Activated CD4-positive, alpha-beta T cell treated with anti-CD3 and anti-CD28 coated beads, Interleukin-2, amount 50 U/mL, for 4 hours (primary cell): ENCODE measurements at regions not wholly inside any gene's neighbourhood (a gene's known extent, or its start where the extent isn't known, plus 50 kb on each side); places are given as distances from the start of the nearest gene placed in this dataset.
"Not testable (repeated sequence)": the region's sequence is repeated elsewhere in the genome, so short reads cannot be mapped to it uniquely, and the experiment has no call there.

Source experiments
- DNase-seq, 2 experiments: peaks; one replicate each; pipeline ENCODE4 v3.0.0-alpha.2; 2020

DNA sequence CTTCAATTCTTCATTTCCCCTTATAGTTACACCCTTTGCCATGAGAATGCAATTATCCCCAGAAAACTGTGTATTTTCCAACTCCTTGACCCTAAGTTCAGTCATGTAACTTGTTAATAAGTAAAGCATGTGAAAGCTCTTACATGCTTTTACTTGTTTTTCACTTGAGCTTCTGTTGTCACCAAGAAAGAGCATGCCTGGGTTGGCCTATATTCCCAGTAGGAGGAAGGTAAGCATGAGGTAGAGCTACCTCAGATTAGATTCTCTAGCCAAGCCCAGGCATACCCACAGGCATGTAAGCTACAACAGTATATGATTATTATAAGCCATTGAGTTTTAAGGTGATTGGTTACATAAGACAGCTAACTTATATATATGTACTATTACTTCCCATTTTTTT, 101.7 kb upstream of the SMLR1 start:
- DNase-seq = no peak

DNA sequence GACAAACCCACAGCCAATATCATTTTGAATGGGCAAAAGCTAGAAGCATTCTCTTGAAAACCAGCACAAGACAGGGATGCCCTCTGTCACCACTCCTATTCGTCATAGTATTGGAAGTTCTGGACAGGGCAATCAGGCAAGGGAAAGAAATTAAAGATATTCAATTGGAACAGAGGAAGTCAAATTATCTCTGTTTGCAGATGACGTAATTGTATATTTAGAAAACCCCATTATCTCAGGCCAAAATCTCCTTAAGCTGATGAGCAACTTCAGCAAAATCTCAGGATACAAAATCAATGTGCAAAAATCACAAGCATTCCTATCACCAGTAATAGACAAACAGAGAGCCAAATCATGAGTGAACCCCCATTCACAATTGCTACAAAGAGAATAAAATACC, 99.1 kb upstream of the SMLR1 start:
- DNase-seq = not testable (repeated sequence)

DNA sequence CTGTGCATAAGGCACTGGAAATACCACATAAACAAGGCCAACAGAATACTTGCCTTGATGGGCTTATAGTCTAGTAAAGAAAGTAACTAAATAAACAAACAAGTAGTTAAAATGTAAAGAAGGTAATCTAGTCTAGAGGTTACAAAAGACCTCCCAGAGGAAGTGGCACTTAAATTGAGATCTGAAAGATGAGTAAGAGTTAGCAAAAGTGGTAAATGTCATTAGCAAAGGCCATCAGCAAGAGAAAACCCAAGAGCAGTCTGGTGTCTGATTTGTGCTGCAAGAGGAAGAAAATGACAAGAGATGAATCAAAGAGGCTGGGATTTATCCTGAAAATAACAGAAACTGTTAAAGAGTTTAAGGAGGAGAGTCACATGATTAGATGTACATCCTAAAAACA, 96.6 kb upstream of the SMLR1 start:
- no peak for DNase-seq

DNA sequence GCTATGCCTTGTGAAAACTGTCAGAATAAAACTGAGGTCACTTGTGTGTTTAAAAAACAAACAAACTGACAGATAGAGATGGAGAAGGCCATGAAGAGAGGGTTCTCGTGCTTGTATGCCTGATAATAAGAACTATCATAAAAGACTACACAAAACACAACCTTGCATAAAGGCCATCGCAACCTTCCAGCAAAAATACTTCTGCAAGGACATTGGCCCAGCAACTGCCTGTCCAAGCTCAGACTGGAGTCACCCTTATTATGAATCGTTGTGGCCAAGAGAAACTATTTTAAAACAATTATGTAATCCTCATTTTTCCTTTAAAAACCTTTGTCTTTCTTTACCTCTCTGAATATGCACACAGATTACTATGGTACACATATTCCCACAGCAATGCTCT, 93.0 kb upstream of the SMLR1 start:
- DNase-seq = no peak

DNA sequence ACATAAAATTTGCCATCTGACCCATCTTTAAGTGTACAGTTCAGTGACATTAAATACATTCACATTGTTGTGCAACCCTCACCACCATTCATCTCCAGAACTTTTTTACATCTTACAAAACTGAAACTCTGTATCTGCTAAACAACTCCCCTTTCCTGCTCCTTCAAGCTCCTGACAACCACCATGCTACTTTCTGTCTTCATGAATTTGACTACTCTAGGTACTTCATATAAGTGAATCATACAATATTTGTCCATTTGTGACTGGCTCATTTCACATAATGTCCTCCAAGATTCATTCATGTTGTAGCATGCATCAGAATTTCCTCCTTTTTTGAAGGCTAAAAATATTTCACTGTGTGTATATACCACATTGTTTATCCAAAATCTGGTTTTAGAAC, 86.9 kb upstream of the SMLR1 start:
- DNase-seq = no peak

DNA sequence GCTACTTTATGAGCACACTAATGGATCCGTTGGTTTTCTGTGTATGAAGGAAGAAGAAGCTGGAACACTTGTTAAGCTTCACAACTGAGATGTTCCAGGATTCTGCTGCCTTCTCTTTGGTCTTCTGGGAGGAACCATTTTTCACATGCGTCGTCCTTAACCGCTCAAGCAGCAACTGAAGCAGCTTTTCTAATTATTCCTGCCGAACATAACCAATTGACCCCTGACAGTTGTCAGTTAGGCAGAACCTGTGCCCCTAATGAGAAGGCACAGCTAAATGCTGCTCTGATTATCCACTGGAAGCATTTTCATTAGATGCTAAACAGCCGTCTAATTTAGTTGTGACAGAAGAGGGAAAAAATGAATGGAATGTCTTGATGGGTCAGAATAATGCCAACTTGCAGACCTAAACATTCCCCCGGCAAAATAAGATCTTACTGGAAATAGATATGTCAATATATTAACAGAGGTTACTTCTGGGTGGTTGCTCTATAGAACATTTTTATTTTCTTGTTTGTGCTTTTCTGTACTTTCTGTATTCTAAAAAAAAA, 85.0 kb upstream of the SMLR1 start:
- DNase-seq = no peak

DNA sequence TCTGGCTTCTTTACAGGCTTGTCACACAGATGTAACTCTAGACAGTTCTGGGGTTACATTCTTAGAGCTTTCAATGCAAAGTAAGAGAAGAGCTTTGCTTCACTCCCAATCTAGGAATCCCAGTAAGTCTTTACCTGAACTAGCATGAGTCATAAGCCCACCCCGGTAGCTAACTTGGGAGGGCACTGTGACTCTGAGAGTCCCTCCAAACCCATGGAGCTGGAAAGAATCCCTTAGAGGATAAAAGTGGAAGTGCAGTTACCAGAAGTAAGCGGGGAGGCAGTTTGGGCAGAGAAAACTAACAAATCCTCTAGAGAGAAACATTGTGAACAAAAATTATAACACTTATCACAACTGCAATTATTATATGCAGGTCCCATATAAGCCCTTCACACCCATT, 84.0 kb upstream of the SMLR1 start:
- no peak for DNase-seq

DNA sequence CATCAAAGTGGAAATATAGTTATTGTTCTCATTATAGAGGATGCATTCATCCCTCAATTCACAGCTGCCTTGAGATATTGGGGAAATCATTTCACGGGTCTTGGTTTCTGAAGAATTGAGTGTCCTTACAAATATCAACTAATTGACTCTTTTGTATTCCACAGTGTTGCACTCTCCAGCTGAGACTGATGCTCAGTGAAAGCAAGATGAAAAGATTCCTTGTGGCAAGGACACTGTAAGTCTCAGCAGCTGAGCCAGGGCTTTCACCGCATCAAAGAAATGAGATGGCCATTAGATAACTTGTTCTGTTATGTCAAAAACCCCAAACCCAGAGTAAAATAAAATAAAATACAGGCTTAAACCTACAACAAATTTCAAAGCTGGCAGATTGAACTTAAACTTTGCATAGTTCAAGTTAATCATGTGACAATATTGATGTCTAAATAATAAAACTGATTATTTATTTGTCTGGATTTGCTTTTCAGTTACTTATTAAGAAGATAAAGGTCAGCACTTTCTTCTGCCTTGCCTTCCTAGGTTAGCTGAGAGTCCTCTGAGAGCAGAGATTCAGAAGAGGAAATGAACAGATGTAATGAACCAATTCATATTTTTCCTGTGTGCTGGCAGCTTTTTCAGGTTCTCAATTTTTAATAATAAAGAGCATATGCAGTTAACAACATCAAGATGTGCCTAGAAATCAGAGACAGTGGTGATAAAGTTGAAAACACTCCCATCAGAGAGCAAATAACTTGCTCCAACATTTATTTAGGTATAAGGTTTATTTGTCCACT, 82.4 kb upstream of the SMLR1 start:
- no peak for DNase-seq

DNA sequence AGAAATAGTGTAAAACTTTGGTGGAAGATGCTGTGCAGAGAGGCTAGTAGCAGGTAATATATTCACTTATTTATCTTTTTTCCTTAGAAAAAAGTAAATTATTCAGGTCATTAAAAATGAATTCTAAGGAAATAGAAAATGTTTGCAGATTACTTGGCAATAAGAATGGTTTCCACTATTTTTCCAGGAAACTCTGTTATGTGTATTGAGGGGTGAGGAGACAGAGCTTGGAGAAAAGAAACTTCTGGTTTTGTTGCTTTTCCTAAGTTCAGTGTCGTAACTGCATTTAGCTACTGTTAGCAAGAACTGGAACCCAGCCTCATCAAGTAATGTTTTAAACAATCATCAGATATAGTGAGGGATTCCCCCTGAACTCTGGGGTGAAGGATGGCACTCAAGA, 79.2 kb upstream of the SMLR1 start:
- DNase-seq = no peak

DNA sequence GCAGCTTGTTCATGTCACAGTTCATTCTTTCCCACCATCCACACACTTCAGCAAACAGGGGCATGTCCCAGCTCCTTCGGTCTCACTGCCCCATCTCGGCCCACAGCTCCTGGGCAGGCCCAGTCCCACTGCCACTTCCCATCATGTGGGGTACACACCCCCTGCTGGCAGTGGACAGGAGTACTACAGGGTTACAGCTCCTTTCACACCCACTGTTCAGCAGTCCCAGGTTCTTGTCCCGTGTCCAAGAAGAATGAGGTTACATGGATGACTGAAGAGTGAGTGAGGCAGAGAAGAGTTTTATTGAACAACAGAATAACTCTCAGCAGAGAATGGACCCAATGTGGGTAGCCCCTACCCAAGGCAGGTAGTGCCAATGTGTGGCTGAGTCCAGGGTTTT, 77.8 kb upstream of the SMLR1 start:
- DNase-seq = no peak

DNA sequence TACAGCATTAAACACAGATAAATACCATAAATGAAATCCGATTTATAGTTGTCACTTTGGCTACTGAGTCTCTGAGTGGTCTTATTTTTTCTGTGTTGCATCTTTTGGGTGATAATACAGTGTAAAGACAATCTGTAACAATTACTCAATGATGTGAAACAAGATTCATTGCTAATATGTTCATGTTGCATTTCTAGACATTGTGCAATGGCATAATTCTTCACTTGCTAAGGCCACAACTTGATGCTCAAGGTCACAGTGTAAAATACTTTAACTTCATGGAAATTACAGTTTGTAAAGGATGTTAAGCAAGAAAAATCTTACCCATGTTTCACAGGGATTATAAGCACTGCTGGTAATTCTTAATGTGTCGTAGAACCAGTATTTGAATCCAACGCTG, 74.9 kb upstream of the SMLR1 start:
- DNase-seq = no peak

DNA sequence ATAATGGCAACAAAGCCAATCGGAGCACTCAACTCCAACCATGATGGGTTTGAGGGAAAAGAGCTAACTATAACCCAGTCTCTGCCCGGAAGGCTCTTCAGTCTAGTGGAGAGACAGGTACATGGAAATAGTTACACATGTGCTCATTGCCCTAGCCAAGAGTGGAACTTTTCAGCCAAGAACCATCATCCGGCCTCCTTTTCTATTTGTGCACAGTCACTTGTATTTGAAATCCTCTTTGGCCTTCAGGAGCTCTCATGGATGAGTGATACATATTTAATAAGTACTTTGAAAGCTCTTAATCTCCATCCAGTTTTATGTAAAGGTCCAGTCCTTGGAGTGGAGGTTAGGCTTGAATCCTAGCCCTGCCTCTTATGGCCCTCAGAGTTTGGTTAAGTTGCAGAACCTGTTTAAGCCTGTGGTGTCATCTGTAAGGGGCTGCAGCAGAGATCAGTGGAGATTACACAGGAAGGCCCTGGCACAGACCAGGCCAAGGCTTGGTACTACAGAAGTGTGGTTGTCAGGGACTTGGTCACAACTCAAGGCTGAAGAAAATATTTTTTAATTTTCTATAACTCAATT, 72.3 kb upstream of the SMLR1 start:
- DNase-seq = no peak

DNA sequence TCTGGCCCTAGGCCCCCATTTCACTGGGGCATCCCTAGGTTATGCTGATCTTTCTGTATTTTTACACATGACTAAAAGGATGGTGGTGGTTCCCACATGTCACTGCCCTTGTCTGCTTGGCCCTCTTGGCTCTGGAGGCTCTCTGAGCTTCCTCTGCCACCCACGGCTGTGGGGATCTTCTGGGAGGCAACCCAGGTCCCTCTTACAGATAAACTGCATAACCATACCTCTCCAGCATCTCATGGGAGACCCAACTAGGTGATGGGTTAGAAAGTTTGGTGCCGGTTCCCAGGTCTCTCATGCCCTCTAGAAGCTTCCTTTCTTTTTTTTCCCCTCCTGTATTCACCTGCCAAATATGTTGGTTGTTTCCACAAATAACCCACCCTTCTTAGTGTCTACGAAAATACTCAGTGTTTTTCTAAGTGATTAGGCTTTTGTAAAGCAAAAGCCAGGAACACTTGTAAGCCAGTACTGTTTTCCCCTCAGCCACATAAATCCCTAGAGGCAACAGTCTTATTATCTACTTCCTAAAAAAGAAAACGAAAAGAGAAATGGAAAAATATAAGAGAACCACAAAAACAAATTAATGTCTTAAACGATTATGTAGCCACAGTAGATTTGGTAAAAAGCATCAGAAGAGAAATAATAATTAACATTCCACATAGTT, 71.7 kb upstream of the SMLR1 start:
- DNase-seq = no peak

DNA sequence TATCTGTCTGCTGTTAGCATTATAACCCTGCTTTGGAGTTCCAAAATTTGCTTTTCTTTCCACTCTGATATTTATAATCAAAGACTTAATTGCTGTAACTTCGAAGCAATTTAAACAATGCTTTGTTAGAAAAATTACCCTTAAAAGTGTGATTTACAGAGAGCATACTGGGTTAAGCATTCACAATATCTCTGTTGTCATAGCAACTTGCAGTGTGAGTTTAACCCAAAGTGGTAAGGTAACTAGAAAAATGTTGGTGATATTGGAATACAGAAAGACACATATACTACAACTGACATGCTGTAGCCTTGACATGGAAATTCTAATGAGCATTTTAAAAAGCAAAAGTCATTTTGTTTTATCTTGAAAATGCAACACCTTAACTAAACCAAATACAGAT, 70.4 kb upstream of the SMLR1 start:
- DNase-seq = no peak

DNA sequence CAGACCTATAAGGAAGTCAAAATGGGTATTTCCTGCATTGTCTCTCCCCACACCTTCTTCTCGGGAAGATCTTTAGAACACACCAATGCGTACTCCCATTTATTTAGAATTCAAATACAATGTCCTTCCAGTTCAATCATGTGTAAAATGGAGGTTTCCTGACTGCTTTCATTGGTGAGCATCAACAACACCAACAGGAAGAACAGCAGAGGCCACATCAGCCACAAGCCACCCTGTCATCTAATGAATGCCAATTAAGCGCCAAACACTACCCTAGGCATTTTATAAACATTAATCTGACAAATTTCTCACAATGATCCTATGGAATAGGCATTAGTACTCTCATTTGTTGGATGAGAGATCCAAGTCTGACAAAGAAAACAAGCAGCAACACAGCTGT, 68.4 kb upstream of the SMLR1 start:
- no peak for DNase-seq

DNA sequence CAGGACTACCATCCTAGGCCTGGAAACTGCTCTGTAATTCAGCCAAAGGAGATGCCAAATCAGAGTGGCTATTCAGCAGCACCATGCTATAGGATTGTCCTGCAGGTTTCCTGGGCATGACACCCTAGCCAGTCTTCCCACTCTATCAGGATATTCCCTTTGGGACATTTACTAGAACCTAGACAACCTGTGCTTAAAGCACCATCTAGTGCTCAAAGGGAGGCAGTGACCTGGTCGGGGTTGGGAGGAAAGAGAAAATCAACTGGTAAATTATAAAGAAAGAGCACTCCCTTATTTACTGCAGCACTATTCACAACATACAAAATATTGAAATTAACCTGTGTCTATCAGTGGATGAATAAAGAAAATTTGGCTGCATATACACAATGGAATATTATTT, 67.2 kb upstream of the SMLR1 start:
- DNase-seq = no peak

DNA sequence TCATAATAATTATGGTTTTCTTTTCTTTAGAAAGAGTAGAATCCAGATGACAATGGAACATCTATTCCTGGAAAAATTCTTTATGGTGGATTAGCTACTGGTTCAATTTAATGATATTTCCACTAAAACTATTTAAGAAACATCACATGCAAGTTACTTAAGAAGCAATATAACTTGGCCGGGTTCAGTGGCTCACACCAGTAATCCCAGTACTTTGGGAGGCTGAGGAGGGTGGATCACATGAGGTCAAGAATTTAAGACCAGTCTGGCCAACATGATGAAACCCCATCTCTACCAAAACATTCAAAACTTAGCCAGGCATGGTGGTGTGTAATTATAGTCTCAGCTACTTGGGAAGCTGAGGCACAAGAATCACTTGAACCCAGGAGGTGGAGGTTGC, 65.9 kb upstream of the SMLR1 start:
- DNase-seq = no peak

DNA sequence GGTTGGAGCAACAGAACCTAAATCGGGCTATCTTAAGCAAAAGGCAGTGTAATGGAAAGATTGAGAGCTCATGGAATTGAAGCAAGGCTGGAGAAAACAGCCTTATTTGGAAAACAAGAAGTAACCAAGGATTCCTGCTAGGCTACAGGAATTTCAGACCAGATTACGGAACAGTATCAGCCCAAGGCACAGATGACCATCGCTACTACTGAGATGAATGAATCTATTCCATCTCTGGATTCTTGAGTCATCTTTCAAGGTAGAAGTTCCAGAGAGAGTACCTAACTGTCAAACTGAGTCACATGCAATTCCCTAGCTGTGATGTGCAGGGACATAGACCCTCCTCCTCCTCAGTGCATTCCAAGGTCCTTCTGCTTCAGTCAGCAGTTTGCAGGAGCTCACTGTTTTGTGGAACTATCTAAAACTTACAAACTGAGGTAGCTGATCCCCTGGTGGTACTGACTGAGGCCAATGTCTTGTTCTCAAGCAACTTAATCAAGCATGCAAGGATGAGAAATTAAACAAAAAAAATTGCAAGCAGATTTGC, 62.0 kb upstream of the SMLR1 start:
- DNase-seq = no peak

DNA sequence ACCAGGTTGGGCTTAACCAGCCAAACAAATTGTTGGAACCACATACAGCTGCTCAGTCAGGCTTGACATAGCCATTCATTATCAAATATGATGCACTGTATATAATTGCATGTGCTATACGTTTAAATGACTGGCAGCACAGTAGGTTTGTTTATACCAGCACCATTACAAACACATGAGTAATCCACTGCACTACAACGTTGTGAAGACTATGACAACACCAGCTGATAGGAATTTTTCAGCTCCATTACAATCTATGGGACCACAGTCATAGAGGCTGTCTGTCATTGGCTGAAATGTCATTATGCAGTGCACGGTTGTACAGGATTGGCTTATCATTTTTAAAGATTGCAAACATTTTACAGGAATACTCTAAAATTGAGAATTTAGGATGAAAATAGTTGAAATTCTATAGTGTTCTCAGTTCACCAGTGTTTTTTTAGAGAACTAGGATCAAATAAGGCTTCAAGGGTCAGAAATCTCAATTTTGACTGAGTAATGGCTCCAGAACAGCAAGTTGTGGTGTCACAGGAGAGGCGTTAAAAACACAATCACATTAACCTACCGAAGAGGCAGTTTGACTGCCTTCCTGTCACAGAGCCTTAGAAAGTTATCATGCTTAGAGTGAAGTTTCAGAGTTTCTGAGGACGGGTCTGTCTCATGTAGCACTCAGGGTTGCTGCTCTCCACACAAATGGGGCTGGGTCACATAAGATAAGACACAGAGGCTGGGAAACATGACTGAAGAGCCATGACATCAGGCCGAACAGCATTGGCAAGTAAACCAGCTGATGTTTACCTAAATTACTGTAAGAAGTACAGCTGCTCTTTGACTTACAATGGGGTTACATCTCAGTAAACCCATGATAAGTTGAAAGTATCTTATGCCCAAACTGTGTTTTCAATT, 60.7 kb upstream of the SMLR1 start:
- no peak for DNase-seq

DNA sequence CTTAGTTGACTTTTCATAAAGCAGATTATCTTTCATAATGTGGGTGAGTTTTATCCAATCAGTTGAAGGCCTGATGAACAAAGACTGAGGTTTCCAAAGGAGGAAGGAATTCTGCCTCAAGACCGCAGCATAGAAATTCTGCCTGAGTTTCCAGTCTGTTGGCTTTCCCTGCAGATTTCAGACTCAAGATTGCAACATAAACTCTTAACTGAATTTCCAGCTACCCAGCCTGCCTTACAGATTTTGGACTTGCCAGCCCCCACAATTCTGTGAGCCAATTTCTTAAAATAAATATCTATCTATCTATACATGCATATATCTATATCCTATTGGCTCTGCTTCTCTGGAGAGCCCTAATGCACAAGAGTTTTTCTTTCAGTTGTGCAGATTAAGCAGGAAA, 57.3 kb upstream of the SMLR1 start:
- DNase-seq = no peak

DNA sequence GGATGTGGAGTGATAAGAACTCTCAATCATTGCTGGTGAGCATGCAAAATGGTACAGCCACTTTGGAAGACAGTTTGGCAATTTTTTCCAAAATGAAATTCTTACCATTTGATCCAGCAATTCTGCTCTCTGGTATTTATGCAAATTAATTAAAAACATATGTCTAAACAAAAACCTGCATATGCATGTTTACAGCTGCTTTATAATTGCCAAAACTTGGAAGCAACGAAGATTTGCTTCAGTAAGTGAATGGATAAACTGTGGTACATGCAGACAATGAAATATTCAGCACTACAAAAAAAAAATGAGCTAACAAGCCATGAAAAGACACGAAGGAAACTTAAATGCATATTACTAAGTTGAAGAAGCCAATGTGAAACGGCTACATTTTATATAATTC, 55.5 kb upstream of the SMLR1 start:
- no peak for DNase-seq

DNA sequence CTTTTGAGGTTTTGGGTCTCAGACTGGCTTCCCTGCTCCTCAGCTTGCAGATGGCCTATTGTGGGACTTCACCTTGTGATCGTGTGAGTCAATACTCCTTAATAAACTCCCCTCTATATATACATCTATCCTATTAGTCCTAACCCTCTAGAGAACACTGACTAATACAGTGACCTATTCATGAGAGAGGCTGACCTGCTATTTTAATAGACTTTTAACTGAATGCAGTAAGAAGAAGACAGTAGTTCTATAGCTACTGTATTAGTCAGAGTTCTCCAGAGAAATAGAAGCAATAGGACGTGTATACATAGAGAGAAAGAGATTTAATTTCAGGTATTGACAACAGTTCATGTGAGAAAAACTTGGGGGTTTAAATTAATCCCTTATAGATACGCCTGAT, 53.3 kb upstream of the SMLR1 start:
- no peak for DNase-seq
